ENCODE measurements at regions not wholly inside any gene's neighbourhood (a gene's known extent, or its start where the extent isn't known, plus 50 kb on each side); places are given as distances from the start of the nearest gene placed in this dataset.

DNA sequence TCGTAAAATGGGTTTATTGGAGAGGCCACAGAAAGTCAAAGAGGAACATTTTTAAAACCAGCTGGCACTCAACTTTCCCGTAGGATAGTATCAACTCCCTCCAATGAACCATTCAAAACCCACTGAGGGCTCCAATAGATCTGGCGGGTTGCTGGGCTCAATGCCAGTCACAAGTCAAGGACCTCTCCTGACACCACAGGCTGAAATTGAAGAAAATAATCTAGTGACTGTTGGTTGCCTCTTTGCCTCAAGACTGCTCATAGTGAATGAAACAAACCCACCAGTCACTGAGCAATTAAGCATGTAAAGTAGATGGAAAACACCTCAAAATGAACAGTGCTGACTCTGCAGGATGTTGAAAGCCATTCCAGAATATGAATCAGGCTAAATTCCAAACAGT, 500.6 kb upstream of the AGTR1 start:
- CTCF ChIA-PET: no interaction called here
- no peak for DNase-seq
- Mint-ChIP-seq H3K36me3 (ENCODE audit: low read depth) (no peaks in the 10 kb centered on the region), H3K4me3 (no peak overlapping the region), H3K27ac (no peak overlapping the region), H3K27me3 (ENCODE audit: low read depth) (no peaks in the 10 kb centered on the region), H3K9me3 (ENCODE audit: insufficient read depth) (peaks cover 5% of the 10 kb centered on the region), H3K4me1 (ENCODE audit: low read depth) (no peaks in the 10 kb centered on the region)
- POLR2A ChIA-PET: no interaction called here
- no peak for ATAC-seq

DNA sequence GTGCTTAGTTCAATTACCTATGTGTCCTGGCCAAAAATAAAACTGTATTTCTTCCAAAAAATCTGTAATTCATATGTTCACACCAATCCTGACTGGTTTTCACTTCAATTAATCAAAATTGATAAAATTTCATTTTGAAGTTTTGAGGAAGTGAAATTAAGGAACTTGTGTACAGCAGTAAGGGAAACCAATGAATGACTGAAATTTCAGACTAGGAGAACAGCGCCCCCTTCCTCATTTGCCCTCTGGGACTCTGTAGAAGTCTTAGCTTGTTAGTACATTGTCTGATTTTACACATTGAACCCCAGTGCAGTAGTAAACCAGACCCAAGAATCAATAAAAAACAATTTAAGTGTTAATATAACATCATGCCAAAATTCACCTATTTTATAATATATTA, 495.3 kb upstream of the AGTR1 start:
- no peak for ATAC-seq
- Mint-ChIP-seq H3K4me1 (ENCODE audit: low read depth) (no peaks in the 10 kb centered on the region), H3K27ac (no peak overlapping the region), H3K9me3 (ENCODE audit: insufficient read depth) (no peaks in the 10 kb centered on the region), H3K27me3 (ENCODE audit: low read depth) (no peaks in the 10 kb centered on the region), H3K4me3 (no peak overlapping the region), H3K36me3 (ENCODE audit: low read depth) (no peaks in the 10 kb centered on the region)
- POLR2A ChIA-PET: no interaction called here
- CTCF ChIA-PET: no interaction called here
- DNase-seq: no peak

DNA sequence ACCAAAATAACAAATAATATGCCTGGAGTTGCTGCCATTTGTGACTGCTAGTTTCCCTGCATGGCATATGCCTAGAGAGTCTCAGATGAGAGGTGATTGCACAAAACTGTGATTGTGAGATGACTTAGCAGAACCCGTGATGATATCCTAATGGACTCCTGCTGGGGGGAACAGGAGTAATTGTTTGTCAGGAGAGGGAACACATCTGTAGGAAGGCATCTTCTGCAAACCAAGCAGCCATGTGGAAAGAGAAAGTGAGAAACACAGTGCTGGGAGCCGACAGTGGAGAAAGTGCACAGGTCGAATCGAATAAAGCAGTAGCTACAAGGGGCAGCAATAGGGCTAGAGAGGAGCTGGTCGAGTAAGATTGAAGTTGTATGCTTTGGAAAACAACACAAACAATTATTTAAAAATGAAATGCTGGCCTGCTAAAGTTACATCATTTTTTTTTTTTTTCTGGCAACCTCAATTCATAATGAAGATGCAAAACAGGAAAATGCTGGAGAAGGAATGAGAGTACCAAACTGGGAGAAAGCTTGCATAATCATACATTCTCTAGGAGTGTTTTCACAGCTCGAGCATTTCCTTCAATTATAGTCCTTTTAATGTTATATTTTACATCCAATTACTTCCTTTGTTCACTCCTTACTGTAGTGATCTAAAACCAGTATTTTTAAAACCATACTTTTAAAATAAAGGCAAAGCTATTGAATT, 494.2 kb upstream of the AGTR1 start:
- Mint-ChIP-seq H3K27me3 (ENCODE audit: low read depth) (no peaks in the 10 kb centered on the region), H3K36me3 (ENCODE audit: low read depth) (no peaks in the 10 kb centered on the region), H3K27ac (no peak overlapping the region), H3K4me3 (no peak overlapping the region), H3K4me1 (ENCODE audit: low read depth) (no peaks in the 10 kb centered on the region), H3K9me3 (ENCODE audit: insufficient read depth) (no peaks in the 10 kb centered on the region)
- CTCF ChIA-PET: no interaction called here
- POLR2A ChIA-PET: no interaction called here
- DNase-seq (no peak), ATAC-seq (no peak)

DNA sequence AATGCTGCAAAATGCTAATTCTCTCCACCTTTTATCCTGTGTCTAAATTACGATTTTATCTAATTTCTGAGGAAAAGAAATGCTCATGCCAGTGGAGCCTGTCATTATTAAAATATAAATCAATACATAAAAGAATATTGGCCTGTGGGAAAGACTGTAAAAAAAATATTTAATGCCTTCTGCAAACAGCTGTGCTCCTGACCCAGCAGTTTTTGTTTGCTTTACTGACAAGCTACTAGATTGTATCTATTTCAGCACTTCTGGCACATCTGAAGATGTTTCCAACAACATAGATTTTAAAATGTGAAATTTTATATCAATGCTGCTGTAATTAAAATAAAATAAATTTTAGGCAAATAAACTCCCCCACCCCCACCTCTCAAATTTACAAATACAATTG, 493.6 kb upstream of the AGTR1 start:
- no peaks in the 10 kb centered on the region for H3K9me3 Mint-ChIP-seq (ENCODE audit: insufficient read depth)
- no peak for DNase-seq
- H3K27me3 Mint-ChIP-seq (ENCODE audit: low read depth): no peaks in the 10 kb centered on the region
- H3K4me1 Mint-ChIP-seq (ENCODE audit: low read depth): no peaks in the 10 kb centered on the region
- ChIA-PET POLR2A (no interaction called here), CTCF (no interaction called here)
- no peak overlapping the region for H3K27ac Mint-ChIP-seq
- no peak for ATAC-seq
- H3K36me3 Mint-ChIP-seq (ENCODE audit: low read depth): no peaks in the 10 kb centered on the region
- H3K4me3 Mint-ChIP-seq: no peak overlapping the region

DNA sequence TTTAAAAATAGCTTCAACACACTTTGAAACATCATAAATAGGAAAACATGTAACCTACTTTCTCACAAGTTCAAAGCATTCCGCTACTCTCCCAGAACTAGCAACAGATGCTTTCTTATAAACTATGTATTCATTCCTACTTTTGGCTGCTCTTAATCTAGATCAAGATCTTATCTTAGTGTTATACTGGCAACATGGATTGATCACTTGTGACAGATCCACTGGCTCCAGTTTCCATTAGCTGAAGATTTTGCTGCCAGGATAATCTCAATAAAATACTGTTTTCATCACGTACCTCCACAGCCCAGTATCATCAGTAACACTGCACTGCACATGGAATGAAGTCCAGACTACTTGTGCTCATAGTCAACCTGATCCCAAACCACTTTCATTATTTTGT, 491.7 kb upstream of the AGTR1 start:
- Mint-ChIP-seq H3K4me1 (ENCODE audit: low read depth) (no peaks in the 10 kb centered on the region), H3K27ac (no peak overlapping the region), H3K4me3 (no peak overlapping the region), H3K36me3 (ENCODE audit: low read depth) (no peaks in the 10 kb centered on the region), H3K27me3 (ENCODE audit: low read depth) (no peaks in the 10 kb centered on the region), H3K9me3 (ENCODE audit: insufficient read depth) (no peaks in the 10 kb centered on the region)
- POLR2A ChIA-PET: interaction anchor here (0.7 kb wide), 1 partner anchor 14 kb away, joined by 3 read pairs; no protein-coding TSS in a partner anchor
- no peak for DNase-seq
- CTCF ChIA-PET: no interaction called here
- no peak for ATAC-seq

DNA sequence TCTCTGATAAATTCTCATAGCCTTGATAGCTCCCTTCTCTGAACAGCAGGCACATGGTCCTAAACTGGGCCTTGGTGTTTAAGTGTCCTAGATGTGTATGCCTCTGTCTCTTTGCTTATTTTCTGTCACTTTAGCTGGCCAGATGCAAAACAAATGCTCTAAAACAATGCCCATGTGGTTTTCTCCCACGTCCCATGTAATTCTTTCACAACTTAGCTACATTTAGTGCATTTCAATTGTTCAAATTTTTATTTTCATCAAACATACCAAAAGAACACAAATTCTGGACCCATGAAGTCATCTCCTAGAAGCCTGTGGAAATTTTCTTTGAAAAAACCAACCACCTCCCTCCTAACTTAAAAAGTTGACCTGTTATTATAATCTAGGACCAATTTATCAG, 491.3 kb upstream of the AGTR1 start:
- H3K27ac Mint-ChIP-seq: no peak overlapping the region

DNA sequence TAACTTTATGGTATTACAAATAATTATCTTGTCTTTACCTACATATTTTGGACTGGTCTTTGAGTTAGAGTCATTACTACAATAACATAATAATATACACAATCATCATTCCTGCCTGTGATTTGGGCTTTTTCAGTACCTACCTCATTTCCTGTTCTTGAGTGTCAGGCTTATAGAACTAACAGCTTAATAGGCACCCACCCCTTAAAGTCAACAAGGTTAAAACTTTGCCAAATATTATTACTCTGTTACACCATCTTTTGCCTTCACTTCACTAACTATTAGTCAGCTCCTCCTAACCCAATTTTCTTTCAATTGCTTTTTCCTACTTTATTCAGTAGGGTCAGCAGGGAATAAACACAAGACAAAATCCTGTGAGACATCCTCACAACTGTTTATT, 488.7 kb upstream of the AGTR1 start:
- Mint-ChIP-seq H3K4me3 (no peak overlapping the region), H3K27ac (no peak overlapping the region), H3K4me1 (ENCODE audit: low read depth) (no peaks in the 10 kb centered on the region), H3K9me3 (ENCODE audit: insufficient read depth) (no peaks in the 10 kb centered on the region), H3K27me3 (ENCODE audit: low read depth) (no peaks in the 10 kb centered on the region), H3K36me3 (ENCODE audit: low read depth) (no peaks in the 10 kb centered on the region)
- POLR2A ChIA-PET: no interaction called here
- ATAC-seq: no peak
- no peak for DNase-seq
- CTCF ChIA-PET: no interaction called here

More for the DNA sequence above, 491.3 kb upstream of the AGTR1 start:
- no peaks in the 10 kb centered on the region for H3K4me1 Mint-ChIP-seq (ENCODE audit: low read depth)
- DNase-seq (no peak), ATAC-seq (no peak)
- H3K9me3 Mint-ChIP-seq (ENCODE audit: insufficient read depth): no peaks in the 10 kb centered on the region
- H3K36me3 Mint-ChIP-seq (ENCODE audit: low read depth): no peaks in the 10 kb centered on the region
- ChIA-PET CTCF (no interaction called here), POLR2A (no interaction called here)
- no peaks in the 10 kb centered on the region for H3K27me3 Mint-ChIP-seq (ENCODE audit: low read depth)
- no peak overlapping the region for H3K4me3 Mint-ChIP-seq

DNA sequence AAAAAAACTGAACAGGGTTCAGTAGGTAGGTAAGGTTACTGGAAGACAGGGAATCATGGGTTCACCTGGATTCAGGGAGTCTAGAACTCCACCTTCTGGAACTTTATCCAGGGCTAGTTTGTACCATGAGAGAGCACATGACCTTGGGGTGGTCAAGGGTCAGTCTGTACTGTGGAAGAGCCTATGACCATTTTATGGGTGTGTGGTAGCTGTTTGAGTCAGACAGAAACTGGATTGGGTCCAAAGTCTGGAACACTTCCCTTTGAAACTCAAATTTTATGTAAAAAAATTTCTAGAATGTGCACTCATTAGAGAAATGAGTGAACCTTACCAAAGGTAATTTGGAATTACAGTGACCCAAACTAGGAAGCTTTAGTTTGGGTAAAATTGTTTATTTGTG, 486.0 kb upstream of the AGTR1 start:
- CTCF ChIA-PET: no interaction called here
- Mint-ChIP-seq H3K4me3 (no peak overlapping the region), H3K36me3 (ENCODE audit: low read depth) (no peaks in the 10 kb centered on the region), H3K4me1 (ENCODE audit: low read depth) (no peaks in the 10 kb centered on the region), H3K27me3 (ENCODE audit: low read depth) (no peaks in the 10 kb centered on the region), H3K9me3 (ENCODE audit: insufficient read depth) (no peaks in the 10 kb centered on the region), H3K27ac (no peak overlapping the region)
- ATAC-seq: no peak
- POLR2A ChIA-PET: no interaction called here
- DNase-seq: no peak

DNA sequence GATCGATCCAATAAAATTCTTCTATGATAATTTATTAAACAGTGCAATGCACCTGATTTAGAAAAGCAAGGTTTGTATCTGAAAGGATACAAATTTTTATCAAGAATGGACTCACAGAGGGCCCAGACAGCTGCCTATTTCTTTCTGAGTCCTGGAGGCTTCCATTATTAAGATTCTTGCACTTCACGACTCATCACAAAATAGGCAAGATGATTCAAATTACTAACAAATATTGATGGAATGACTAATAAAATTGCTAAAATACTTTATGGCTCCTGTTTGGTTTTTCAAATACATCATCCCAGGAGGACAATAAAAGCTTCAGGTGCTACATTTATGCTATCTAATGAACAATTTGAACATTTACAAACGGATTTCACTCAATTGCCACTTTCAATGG, 483.0 kb upstream of the AGTR1 start:
- CTCF ChIA-PET: no interaction called here
- Mint-ChIP-seq H3K4me1 (ENCODE audit: low read depth) (no peaks in the 10 kb centered on the region), H3K36me3 (ENCODE audit: low read depth) (no peaks in the 10 kb centered on the region), H3K27ac (no peak overlapping the region), H3K9me3 (ENCODE audit: insufficient read depth) (no peaks in the 10 kb centered on the region), H3K27me3 (ENCODE audit: low read depth) (no peaks in the 10 kb centered on the region), H3K4me3 (no peak overlapping the region)
- ATAC-seq: no peak
- POLR2A ChIA-PET: no interaction called here
- DNase-seq: no peak

DNA sequence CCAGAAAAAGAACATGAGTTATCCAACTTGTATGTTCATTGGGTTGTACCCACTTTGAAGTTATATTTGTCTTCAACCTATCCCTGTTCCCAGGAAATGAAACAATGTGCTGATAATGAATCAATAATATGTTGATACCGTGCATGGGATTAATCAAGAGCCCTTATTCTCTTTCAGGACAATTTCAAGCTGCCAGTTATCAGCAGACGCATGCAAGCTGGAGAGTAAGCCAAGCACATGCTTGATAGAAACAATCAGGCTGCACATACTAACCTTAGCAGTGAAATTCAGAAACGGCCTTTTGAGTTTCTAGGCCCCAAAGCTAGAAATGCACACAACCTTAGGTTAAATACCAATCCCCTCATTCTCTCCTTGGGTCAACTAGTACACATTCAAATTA, 480.4 kb upstream of the AGTR1 start:
- Mint-ChIP-seq H3K9me3 (ENCODE audit: insufficient read depth) (no peaks in the 10 kb centered on the region), H3K4me3 (no peak overlapping the region), H3K27me3 (ENCODE audit: low read depth) (no peaks in the 10 kb centered on the region), H3K27ac (no peak overlapping the region), H3K36me3 (ENCODE audit: low read depth) (no peaks in the 10 kb centered on the region), H3K4me1 (ENCODE audit: low read depth) (no peaks in the 10 kb centered on the region)
- CTCF ChIA-PET: no interaction called here
- no peak for DNase-seq
- POLR2A ChIA-PET: no interaction called here
- no peak for ATAC-seq

DNA sequence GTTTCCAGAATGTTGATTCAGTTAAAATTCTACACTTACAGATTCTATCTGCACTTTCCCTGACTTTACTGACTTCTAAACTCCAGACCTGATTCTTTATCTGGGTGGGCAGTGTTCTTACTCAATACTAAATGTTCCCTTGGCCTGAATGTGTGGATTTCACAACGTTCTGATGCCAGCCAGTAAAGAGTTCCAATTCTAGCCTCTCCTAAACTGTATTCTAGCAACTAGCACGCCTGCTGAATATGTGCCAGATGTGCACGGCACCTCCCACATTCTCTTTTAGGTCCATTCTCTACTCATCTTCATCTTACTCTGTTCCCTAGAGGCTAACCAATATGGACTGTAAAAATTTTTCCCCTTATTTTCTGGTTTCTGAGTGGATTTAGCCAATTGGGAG, 479.5 kb upstream of the AGTR1 start:
- H3K27me3 Mint-ChIP-seq (ENCODE audit: low read depth): no peaks in the 10 kb centered on the region
- H3K9me3 Mint-ChIP-seq (ENCODE audit: insufficient read depth): no peaks in the 10 kb centered on the region
- H3K4me3 Mint-ChIP-seq: no peak overlapping the region
- ChIA-PET CTCF (no interaction called here), POLR2A (no interaction called here)
- ATAC-seq: no peak
- no peaks in the 10 kb centered on the region for H3K4me1 Mint-ChIP-seq (ENCODE audit: low read depth)
- no peaks in the 10 kb centered on the region for H3K36me3 Mint-ChIP-seq (ENCODE audit: low read depth)
- no peak for DNase-seq
- H3K27ac Mint-ChIP-seq: no peak overlapping the region

DNA sequence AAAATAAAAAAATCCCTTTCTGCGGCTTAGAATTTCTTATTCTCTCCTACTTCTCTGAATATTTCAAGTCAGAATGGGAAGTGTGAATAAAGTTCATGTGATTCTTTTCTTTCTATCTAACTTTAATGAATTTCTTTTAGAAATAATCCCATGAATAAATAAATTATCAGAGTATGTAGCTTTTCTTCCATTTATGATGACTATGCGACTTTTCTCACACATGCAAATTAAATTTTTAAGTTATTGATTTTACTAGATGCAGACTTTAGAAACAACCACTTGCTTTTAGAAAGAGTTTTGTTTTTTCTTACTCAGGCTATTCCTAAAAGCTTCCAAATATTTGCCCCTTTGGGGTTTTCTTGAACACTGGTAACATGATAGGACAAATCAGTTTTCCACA, 477.7 kb upstream of the AGTR1 start:
- H3K9me3 Mint-ChIP-seq (ENCODE audit: insufficient read depth): no peaks in the 10 kb centered on the region
- ChIA-PET CTCF (no interaction called here), POLR2A (interaction anchor here (0.5 kb wide), 1 partner anchor 14 kb away, joined by 3 read pairs; no protein-coding TSS in a partner anchor)
- DNase-seq (no peak), ATAC-seq (no peak)
- H3K4me3 Mint-ChIP-seq: no peak overlapping the region
- H3K4me1 Mint-ChIP-seq (ENCODE audit: low read depth): no peaks in the 10 kb centered on the region
- no peak overlapping the region for H3K27ac Mint-ChIP-seq
- H3K27me3 Mint-ChIP-seq (ENCODE audit: low read depth): no peaks in the 10 kb centered on the region
- H3K36me3 Mint-ChIP-seq (ENCODE audit: low read depth): no peaks in the 10 kb centered on the region

DNA sequence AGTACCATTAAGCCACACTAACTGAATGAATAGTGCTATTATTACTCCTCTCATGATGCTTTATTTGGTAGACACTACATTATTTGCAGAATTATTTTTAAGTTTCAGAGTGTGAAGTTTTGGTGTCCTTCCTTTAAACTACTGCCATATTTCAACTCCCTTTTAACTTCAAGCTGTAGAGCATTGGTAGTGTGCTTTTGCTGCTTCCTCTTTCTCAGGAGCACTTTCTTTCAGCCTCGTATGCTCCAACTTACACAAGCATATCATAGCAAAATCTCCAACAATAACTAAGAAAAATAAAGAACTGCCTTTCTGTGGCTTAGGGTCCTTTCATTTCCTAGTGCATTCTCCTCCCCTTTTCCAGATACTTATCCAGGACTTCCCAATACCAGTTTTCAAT, 476.4 kb upstream of the AGTR1 start:
- Mint-ChIP-seq H3K9me3 (ENCODE audit: insufficient read depth) (no peaks in the 10 kb centered on the region), H3K27ac (no peak overlapping the region), H3K4me3 (no peak overlapping the region), H3K27me3 (ENCODE audit: low read depth) (no peaks in the 10 kb centered on the region), H3K36me3 (ENCODE audit: low read depth) (no peaks in the 10 kb centered on the region), H3K4me1 (ENCODE audit: low read depth) (no peaks in the 10 kb centered on the region)
- no peak for DNase-seq
- ATAC-seq: no peak
- CTCF ChIA-PET: no interaction called here
- POLR2A ChIA-PET: no interaction called here

Data from activated CD8-positive, alpha-beta T cell treated with anti-CD3 and anti-CD28 coated beads, Interleukin-2, amount 10 ng/mL, durations not matched to agents 7 days and 5 days (primary cell).